GM19467 (cell line): ENCODE measurements at regions not wholly inside any gene's neighbourhood (a gene's known extent, or its start where the extent isn't known, plus 50 kb on each side); places are given as distances from the start of the nearest gene placed in this dataset.
"Not testable (repeated sequence)": the region's sequence is repeated elsewhere in the genome, so short reads cannot be mapped to it uniquely, and the experiment has no call there.

Source experiments
- ATAC-seq: cut with Tn5 transposase; IDR thresholded peaks from one replicate; pipeline ENCODE4 v1.9.1; 2021; ENCODE audit warnings: mild to moderate bottlenecking, moderate library complexity; ENCODE audit not compliant: unreplicated experiment

DNA sequence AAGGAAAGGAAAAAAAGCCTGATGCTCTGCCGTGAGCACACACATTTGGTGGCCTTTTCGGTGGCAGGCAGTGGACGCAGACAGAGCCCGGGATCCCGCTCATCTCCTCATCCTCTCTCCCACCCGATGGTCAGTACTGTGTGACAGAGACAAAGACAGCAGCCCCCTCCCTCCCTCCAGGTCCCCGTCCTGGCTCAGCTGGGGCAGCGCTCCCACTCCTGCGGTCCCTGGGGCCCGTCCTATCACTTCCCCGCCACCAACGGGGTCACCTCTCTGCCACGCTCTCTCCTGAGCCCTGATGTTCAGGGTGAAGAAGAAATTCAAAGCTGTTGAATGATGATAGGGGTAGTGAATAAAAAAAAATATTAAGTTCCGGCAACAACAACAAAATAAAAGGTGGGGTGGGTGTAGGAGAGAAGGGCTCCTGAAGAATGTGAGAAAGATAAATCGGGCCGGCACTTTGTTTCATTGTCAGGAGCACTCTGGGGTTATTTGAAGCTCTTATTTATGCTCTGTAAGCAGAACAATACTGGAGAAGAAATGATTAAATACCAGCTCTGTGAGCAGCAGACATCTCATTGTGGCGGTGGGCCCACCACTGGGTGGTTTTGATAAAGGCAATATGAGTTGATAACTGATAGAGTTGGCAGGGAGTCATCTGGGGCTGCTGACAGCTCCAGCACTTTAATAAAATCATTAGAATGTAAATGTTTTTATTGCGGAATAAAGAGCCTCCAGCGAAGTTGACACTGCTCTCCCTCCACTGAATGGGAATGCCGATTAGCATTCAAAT is 417.7 kb downstream of the IRX1 start:
- ATAC-seq: no peak

DNA sequence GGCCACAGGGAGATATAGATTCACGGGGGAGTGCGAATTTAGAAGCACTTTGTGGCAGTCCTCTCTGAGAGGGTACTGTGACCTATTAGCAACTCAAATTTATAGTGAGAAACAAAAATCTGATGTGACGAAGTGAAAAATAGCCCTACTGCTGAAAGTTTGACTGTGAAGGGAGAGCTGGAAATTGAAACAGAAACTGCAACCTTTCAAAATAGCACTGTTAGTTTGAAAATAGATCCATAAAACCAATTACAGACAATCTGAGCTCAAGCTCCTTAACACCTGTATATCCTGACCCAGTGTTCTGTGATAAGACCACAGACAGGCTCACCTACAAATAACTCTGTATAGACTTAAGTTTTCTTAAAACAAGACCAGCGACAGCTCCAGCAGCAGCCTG is 420.1 kb downstream of the IRX1 start:
- ATAC-seq: no peak

DNA sequence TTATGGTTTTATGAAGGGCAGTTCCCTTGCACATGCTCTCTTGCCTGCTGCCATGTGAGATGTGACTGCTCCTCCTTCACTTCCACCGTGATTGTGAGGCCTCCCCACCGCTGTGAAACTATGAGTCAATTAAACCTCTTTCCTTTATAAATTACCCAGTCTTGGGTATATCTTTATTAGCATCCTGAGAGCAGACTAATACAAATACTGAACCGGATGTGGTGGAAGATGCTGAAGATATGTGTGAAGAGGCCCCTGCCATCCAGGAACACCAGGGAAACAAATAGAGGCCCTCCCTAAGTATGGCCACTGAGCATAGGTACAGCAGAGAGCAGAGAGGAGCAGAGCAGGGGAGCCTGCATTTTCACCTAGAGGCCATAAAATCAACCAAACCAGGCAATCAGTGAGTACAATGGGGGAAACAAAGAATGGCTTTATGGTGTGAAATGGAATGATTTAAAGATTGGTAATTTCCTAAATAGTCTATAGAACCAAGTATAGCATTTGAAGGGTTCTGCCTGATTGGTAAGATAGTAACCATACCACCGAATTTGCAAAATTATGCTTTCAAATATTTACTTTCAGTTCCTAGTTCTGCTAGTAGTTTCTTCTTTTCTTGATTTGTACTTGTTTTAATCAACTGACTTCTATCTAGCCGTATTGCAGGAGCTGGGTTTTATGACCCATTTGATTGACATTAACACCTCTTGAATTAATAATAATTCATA is 421.6 kb downstream of the IRX1 start:
- no peak for ATAC-seq

DNA sequence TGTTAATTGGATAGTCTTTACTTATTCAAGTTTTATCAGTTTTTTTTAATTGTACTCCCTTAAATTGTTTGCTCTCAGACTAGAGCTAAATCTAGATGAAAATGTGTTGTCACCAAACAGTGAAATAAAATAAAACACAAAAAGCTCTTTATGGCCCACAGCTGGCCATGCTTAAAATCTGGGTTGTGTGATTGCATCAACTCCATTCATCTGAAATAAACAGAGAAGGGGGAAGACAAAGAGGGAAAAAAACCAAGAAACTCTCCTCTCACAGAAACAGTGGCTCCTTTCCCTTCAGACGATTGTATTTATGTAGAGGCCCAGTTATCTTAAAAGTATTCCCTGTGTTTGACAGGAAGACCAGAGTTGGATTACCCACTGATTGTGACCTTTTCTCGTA is 422.4 kb downstream of the IRX1 start:
- no peak for ATAC-seq

DNA sequence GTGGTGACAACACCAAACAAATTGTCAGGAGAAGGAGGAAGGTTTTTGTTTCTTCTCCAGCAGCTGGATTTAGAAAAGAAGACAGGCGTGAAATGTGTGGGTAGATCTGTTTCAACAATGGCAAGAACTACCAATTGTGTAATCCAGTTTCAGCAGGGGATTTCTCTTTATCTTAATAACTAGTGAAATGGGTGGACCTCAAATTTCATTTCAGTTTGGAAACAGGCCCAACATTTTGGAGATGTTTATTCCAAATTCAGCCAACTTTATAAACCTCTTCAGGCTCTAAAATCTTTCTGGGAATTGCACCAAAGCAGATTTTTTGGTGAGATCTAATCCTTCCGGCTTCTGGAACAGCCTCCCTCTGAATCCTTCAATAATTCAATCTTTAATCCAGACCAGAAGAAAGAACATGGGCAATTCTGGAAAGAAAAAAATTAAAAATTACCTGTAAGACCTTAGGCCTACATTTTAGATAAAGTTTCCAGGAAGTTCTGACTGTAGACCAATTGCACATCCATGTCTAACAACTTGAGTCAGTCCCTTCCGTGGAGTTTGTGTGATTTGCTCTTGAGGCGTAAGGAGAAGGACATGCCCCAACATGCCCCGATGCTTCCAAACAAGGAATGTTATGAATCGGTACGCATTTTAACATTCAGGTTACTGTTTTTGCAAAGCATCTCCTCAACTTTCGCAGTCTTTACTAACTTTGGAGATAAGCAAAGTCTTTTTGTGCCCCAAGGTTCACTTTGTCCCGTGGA is 423.6 kb downstream of the IRX1 start:
- no peak for ATAC-seq

DNA sequence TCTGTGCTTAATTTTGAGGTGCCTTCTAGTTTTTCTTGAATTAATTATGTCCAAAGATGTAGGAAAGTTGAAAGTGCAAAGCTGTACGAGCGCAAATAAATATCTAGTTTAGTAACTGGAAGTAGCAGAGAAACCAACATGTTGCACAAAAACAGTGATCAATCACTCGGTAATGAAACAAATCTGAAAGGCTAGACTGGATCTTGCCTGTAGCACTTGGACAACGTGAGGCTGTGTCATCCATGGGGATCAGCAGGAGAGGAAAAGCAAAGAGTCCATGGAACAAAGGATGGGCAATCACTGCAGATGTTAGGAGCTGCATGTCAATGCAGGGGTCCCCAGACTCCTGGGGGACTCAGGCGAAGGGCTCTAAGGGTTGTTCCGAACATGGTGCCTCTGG is 424.2 kb downstream of the IRX1 start:
- ATAC-seq: no peak

DNA sequence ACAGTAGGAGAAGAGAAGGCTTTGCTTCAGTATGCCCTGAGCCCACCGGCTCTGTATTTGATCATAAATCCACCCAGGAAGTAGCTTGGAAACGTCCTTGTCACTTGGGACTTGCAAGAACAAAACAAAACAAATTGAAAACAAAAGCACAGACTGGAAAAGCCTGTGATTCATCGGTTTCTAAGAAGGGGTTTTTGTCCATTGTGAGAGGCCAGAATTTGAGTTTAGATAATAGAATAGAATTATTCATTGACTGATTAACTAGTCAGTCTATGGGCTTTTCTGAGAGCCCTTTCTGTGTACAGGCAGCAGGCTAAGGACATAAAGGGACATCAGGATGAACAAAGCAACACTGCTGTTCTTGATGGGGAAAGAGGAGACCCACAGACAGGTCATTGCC is 424.8 kb downstream of the IRX1 start:
- no peak for ATAC-seq

DNA sequence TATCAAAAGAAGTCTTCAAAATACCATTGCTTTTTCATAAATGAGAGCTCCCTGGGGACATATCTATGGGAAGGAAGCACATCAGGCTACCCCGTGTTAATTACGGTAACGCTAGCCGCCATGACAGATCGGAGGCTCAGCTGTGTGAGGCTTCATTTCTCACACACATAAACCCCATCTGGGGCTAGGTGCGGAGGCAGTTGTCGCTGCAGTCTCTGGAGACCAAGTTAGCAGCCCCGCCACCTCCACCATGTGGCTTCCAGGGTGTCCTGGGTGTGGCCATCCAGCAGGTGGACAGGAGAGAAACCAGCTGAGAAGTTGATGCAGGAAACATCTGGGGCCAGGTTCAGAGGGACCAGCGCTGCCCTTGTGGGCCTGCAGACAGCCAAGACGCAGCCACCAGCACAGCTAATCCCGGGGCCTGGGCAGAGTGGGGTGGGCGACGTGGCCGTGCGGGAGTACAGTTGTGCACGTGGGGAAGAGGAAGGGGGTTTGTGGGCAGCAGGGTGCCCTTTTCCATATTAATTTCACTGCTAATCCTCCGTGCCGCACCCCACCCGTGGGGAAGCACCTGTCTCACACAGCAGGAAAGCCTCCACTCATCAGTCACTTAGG is 426.5 kb downstream of the IRX1 start:
- ATAC-seq: no peak

DNA sequence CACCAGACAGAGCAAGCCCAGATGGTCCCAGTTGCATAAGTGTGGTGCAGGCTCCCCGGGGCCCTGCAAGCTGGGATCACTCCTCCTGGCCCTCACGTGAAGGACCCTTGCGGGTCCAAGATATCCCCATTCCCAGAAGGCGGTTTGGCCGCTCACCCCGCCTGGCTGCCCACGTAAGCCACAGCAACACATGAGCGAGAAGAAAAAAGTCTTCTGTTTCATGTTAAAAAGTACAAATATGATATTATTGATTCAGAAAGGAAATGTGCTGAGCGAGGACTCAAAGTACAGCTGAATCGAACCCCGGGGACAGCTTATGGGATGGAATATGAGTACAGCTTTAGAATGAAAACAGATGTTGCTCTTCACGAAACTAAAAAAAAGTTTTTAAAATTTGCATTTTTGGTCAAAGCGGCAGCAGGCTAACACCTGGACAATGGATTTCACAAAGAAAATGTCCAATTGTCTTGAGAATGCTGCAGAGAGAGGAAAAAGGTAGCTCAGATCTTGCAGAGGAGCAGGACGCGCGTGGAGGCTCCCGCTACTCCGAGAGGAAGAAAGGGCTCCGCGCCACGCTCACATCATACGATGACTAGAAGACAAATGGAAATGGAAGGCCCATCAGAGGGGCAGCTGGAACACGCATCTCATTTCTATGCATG is 427.6 kb downstream of the IRX1 start:
- no peak for ATAC-seq

DNA sequence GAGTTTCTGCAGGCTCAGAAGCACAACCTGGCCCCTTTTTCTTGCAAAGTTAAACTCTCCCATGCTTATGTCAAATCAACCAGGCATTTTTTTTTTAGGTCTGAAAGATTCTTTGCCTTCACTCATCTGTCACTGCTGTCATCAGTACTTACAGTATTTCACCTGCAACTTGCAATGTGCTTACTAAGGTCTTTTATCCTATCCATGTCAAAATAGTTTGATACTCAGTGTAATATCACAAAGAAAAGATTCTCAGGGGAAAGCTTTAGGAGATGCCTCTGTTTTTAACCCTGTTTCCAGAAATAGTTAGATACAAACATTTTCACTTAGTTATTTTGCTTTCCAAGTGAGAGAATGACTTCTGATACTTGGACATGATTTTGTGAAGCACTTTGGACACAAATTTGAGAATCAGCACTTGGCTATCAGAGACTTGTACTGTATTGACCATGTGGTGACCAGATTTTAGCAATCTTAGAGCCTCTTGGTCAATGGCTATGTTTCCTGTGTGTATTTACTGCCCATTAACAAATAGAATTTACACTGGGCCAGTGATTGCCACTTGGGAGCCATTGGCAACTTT is 428.2 kb downstream of the IRX1 start:
- ATAC-seq: no peak

DNA sequence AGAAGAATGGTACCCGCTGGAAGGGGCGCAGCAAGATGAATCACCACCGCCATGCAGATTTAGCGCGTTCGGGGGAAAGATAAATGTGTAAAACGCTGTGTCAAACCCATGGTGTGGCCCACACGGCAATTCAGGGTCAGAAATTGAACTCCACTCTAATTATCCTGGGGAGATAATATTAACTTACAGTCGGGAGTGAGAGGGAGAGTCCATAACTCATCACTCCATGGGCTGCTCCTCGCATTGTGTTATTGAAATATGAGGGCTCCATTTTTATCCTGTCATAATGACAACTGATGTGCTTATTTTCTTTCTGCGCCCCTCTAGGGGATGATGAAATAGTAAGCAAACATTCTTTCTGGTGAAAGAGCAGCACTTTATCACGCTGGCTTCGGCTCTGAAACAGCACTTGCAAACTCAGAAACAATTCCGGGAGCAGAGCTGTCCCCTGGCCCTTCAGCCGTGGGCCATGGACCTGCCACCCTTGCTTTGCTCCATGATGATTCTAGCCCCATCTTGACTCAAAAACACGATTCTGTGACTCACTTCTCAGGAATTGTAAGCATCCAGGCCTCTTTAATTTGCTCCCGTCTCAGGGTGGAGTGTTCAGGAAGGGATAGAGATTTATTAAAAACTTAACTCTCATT is 431.6 kb downstream of the IRX1 start:
- no peak for ATAC-seq

DNA sequence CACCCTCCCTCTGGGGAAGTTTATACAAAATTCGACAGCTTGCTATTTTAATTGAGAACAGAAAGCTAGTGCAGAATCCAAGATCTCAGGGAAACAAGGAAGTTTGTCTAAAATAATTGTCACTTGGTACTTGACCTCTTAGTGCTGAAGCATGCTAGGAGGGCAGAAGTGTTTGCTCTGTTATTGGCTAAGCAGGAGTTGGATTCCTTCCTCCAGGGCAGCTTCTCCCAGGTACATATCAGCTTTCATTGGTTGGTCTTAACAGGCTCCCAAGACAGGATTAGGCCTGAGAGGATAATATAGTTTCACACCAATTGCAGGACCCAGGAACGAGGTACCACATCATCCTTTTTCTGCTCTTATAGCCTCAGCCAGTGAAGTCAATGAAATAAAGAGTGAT is 432.8 kb downstream of the IRX1 start:
- ATAC-seq: no peak

DNA sequence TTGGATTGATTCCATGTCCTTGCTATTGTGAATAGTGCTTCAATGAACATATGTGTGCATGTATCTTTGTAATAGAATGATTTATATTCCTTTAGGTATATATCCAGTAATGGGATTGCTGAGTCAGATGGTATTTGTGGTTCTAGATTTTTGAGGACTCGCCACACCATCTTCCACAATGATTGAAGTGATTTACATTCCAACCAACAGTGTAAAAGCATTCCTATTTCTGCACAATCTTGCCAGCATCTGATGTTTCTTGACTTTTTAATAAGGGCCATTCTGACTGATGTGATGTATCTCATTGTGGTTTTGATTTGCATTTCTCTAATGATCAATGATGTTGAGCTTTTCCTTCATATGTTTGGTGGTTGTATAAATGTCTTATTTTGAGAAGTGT is 437.9 kb downstream of the IRX1 start:
- ATAC-seq: not testable (repeated sequence)

DNA sequence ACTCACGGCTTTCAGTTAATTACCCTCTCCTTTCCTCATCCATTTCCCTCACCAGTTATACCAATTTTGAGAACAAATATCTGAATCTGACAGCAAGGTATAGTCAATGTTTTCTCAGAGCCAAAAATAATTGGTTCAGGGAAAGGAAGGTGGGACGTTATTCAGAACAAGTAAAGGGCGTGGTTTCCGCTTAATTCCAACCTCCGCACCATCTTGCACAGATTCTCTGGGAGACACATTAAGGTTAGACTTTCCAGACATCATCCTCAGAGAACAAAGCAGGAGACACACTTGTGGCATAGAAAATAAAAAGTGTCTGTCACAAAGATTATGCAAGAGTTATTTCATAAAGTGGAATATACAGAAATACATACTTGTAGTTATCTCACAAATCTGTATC is 441.2 kb downstream of the IRX1 start:
- no peak for ATAC-seq

DNA sequence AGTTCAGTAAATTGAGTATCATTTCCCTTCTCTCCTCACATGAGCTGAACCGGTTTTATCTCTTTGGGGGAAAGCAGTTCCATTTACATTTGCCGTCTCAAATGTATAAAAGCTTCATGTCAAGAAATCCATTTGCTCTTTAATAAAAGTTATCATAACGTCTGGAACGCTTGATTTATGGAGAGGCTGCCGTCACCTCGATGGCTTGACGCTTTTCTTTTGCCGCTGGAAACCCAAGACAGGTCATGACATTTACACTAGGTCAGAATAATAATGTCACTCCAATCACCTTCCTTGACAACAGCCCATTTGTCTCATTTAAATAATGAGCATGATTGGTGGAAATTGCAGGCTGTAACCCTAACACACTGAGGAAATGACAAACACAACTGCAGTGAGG is 443.4 kb downstream of the IRX1 start:
- no peak for ATAC-seq

DNA sequence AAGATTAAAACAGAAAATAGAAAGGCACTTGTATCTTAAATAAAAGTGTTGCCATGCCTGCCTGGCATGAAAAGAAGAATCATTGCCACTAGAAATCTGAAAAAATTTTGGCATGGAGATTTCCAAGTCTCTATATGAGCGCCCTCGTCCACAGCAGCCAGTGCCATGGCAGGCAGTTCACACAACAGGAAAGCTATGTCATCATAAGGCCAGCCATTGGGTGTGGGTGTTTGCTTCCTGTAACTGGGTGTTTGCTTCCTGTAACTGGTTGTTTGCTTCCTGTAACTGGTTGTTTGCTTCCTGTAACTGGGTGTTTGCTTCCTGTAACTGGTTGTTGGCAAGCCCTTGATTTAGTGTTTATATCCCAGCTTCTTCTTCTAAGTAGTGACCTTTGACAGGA is 446.7 kb downstream of the IRX1 start:
- no peak for ATAC-seq

DNA sequence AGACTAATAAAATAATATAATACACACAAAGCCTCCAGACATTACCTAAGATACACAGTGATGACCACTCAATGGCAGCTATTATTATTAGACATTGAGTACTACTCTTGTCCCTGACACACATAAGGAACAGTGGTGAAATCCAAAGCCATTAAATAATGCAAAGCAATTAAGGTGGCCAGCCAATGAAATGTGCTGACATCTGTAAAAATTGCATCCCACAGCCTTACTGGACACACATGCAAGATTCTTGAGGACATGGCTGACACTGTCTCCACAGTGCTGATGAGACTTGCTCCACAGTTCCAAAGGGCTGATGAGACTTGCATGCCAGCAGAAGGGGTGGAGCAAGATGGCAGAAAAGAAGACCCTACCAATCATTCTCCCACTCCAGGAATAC is 447.5 kb downstream of the IRX1 start:
- ATAC-seq: no peak

DNA sequence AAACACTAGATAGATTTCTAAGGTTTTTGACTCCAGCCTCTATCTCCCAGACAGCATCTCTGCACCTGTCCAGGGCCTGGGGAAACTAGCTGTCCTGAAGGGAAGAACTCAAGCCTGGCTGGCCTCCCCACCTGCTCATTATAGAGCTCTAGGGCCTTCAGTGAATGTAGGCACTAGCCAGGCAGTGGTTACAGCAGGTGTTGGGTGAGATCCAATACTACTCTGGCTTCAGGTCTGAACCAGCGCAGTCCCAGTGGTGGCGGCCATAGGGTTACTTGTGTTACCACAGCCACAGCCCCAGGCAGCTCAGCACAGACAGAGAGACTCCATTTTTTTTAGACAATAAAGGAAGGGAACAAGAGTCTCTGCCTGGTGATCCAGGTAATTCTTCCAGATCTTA is 449.2 kb downstream of the IRX1 start:
- ATAC-seq: no peak

DNA sequence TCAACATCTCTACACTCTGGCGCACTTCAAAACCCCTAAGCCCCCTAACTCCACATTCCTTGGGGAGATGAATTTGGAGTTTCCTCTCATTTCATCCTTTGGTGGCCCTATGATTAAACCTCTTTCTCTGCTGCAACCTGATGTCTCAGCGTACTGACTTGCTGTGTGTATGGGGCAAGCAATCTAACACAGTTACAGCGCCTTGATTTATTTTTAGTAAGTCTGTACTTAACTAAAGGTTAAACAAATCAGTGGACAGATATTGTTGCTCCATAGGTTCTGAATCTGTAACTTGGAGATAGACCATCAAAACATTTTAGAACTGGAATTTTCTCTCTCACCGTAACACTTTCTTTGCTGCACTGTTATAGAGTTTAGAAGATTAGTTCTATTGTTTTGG is 452.8 kb downstream of the IRX1 start:
- ATAC-seq: no peak

DNA sequence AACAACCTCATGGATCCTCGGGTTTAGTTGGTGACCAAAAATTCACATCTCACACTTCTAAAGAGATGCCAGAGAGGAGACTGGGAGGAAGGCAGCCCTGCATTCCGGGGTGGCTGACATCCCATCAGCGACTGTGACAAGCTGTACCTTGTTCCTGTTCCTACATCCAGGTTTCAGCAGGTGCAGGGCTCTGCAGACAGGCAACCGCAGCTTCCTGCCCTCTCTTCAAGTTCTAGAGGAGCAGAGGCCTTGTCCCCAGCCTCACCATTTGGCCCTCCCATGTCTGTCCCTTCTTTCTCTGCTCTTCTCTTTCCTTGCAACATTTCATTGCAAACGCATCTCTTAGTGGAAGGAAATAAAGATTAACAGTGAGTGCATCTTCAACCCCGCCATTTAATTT is 454.6 kb downstream of the IRX1 start:
- ATAC-seq: no peak
